ENCODE measurements at regions not wholly inside any gene's neighbourhood (a gene's known extent, or its start where the extent isn't known, plus 50 kb on each side); places are given as distances from the start of the nearest gene placed in this dataset.
"Not testable (repeated sequence)": the region's sequence is repeated elsewhere in the genome, so short reads cannot be mapped to it uniquely, and the experiment has no call there.

- not testable (repeated sequence) for H3K27ac Mint-ChIP-seq (ENCODE audit: low read depth); H3K36me3 Mint-ChIP-seq (ENCODE audit: insufficient read depth); DNase-seq (ENCODE audit: low spot score in 2 of 2); H3K9me3 Mint-ChIP-seq; ATAC-seq (replicated peaks; ENCODE audit: extremely low read depth, poor library complexity, severe bottlenecking); H3K4me1 Mint-ChIP-seq; H3K4me3 Mint-ChIP-seq
- peaks cover 42% of the 10 kb centered on the region for H3K27me3 Mint-ChIP-seq
Observed at GRCh38 chr13:111440492-111440891, 120.0 kb downstream of the TEX29 start.

- ATAC-seq (replicated peaks; ENCODE audit: extremely low read depth, poor library complexity, severe bottlenecking), result no peak
- Mint-ChIP-seq H3K27me3 (peaks cover 66% of the 10 kb centered on the region), H3K27ac (ENCODE audit: low read depth) (no peak overlapping the region), H3K4me3 (no peak overlapping the region), H3K36me3 (ENCODE audit: insufficient read depth) (no peaks in the 10 kb centered on the region), H3K4me1 (no peaks in the 10 kb centered on the region), H3K9me3 (peaks cover 11% of the 10 kb centered on the region)
- no peak for DNase-seq (ENCODE audit: low spot score in 2 of 2)
Observed at GRCh38 chr13:111443981-111444380, 123.5 kb downstream of the TEX29 start.

GRCh38 chr13:111448504-111448903 lies 128.1 kb downstream of the TEX29 start:
- Mint-ChIP-seq H3K4me1 (no peaks in the 10 kb centered on the region), H3K27ac (ENCODE audit: low read depth) (no peak overlapping the region), H3K27me3 (peaks cover 65% of the 10 kb centered on the region), H3K4me3 (no peak overlapping the region), H3K9me3 (peaks cover 11% of the 10 kb centered on the region), H3K36me3 (ENCODE audit: insufficient read depth) (no peaks in the 10 kb centered on the region)
- ATAC-seq (replicated peaks; ENCODE audit: extremely low read depth, poor library complexity, severe bottlenecking) (no peak), DNase-seq (ENCODE audit: low spot score in 2 of 2) (no peak)

- Mint-ChIP-seq H3K27ac (ENCODE audit: low read depth) (no peak overlapping the region), H3K36me3 (ENCODE audit: insufficient read depth) (no peaks in the 10 kb centered on the region), H3K4me3 (no peak overlapping the region), H3K27me3 (peaks cover 60% of the 10 kb centered on the region), H3K4me1 (no peaks in the 10 kb centered on the region), H3K9me3 (peaks cover 11% of the 10 kb centered on the region)
- no peak for ATAC-seq (replicated peaks; ENCODE audit: extremely low read depth, poor library complexity, severe bottlenecking)
- DNase-seq (ENCODE audit: low spot score in 2 of 2), result no peak
Observed at GRCh38 chr13:111449041-111449440, 128.6 kb downstream of the TEX29 start.

GRCh38 chr13:111451402-111451801 lies 131.0 kb downstream of the TEX29 start:
- Mint-ChIP-seq H3K4me3 (no peak overlapping the region), H3K36me3 (ENCODE audit: insufficient read depth) (no peaks in the 10 kb centered on the region), H3K27ac (ENCODE audit: low read depth) (no peak overlapping the region), H3K9me3 (peaks cover 11% of the 10 kb centered on the region), H3K4me1 (no peaks in the 10 kb centered on the region), H3K27me3 (peaks cover 43% of the 10 kb centered on the region)
- DNase-seq (ENCODE audit: low spot score in 2 of 2) (no peak), ATAC-seq (replicated peaks; ENCODE audit: extremely low read depth, poor library complexity, severe bottlenecking) (no peak)

GRCh38 chr13:111456452-111457230 lies 136.2 kb downstream of the TEX29 start:
- DNase-seq (ENCODE audit: low spot score in 2 of 2) (no peak), ATAC-seq (replicated peaks; ENCODE audit: extremely low read depth, poor library complexity, severe bottlenecking) (no peak)
- Mint-ChIP-seq H3K4me1 (no peaks in the 10 kb centered on the region), H3K36me3 (ENCODE audit: insufficient read depth) (no peaks in the 10 kb centered on the region), H3K4me3 (no peak overlapping the region), H3K27me3 (peaks cover 40% of the 10 kb centered on the region), H3K9me3 (no peaks in the 10 kb centered on the region), H3K27ac (ENCODE audit: low read depth) (no peak overlapping the region)

GRCh38 chr13:111458001-111458531 lies 137.6 kb downstream of the TEX29 start:
- no peaks in the 10 kb centered on the region for H3K36me3 Mint-ChIP-seq (ENCODE audit: insufficient read depth)
- peaks cover 30% of the 10 kb centered on the region for H3K27me3 Mint-ChIP-seq
- ATAC-seq (replicated peaks; ENCODE audit: extremely low read depth, poor library complexity, severe bottlenecking), result no peak
- no peak overlapping the region for H3K4me3 Mint-ChIP-seq
- no peak overlapping the region for H3K27ac Mint-ChIP-seq (ENCODE audit: low read depth)
- H3K4me1 Mint-ChIP-seq, result no peaks in the 10 kb centered on the region
- no peaks in the 10 kb centered on the region for H3K9me3 Mint-ChIP-seq
- no peak for DNase-seq (ENCODE audit: low spot score in 2 of 2)

- H3K36me3 Mint-ChIP-seq (ENCODE audit: insufficient read depth), result no peaks in the 10 kb centered on the region
- H3K4me1 Mint-ChIP-seq, result no peaks in the 10 kb centered on the region
- H3K27me3 Mint-ChIP-seq, result peaks cover 29% of the 10 kb centered on the region
- H3K9me3 Mint-ChIP-seq, result no peaks in the 10 kb centered on the region
- ATAC-seq (replicated peaks; ENCODE audit: extremely low read depth, poor library complexity, severe bottlenecking), result no peak
- no peak overlapping the region for H3K27ac Mint-ChIP-seq (ENCODE audit: low read depth)
- H3K4me3 Mint-ChIP-seq, result no peak overlapping the region
- no peak for DNase-seq (ENCODE audit: low spot score in 2 of 2)
Observed at GRCh38 chr13:111458739-111459138, 138.3 kb downstream of the TEX29 start.

GRCh38 chr13:111459803-111460547 lies 139.5 kb downstream of the TEX29 start:
- no peak for DNase-seq (ENCODE audit: low spot score in 2 of 2)
- peaks cover 29% of the 10 kb centered on the region for H3K27me3 Mint-ChIP-seq
- H3K9me3 Mint-ChIP-seq, result no peaks in the 10 kb centered on the region
- no peak for ATAC-seq (replicated peaks; ENCODE audit: extremely low read depth, poor library complexity, severe bottlenecking)
- no peak overlapping the region for H3K4me3 Mint-ChIP-seq
- no peaks in the 10 kb centered on the region for H3K4me1 Mint-ChIP-seq
- H3K27ac Mint-ChIP-seq (ENCODE audit: low read depth), result no peak overlapping the region
- no peaks in the 10 kb centered on the region for H3K36me3 Mint-ChIP-seq (ENCODE audit: insufficient read depth)

GRCh38 chr13:111460548-111461444 lies 140.4 kb downstream of the TEX29 start:
- Mint-ChIP-seq H3K27ac (ENCODE audit: low read depth) (no peak overlapping the region), H3K4me3 (no peak overlapping the region), H3K4me1 (no peaks in the 10 kb centered on the region), H3K9me3 (no peaks in the 10 kb centered on the region), H3K27me3 (peaks cover 29% of the 10 kb centered on the region), H3K36me3 (ENCODE audit: insufficient read depth) (no peaks in the 10 kb centered on the region)
- DNase-seq (ENCODE audit: low spot score in 2 of 2) (no peak), ATAC-seq (replicated peaks; ENCODE audit: extremely low read depth, poor library complexity, severe bottlenecking) (no peak)

GRCh38 chr13:111461445-111462149 lies 141.2 kb downstream of the TEX29 start:
- Mint-ChIP-seq H3K27ac (ENCODE audit: low read depth) (no peak overlapping the region), H3K4me3 (no peak overlapping the region), H3K4me1 (no peaks in the 10 kb centered on the region), H3K36me3 (ENCODE audit: insufficient read depth) (no peaks in the 10 kb centered on the region), H3K27me3 (peaks cover 29% of the 10 kb centered on the region), H3K9me3 (no peaks in the 10 kb centered on the region)
- ATAC-seq (replicated peaks; ENCODE audit: extremely low read depth, poor library complexity, severe bottlenecking) (no peak), DNase-seq (ENCODE audit: low spot score in 2 of 2) (no peak)

All from central memory CD8-positive, alpha-beta T cell (primary cell).